ENCODE measurements at regions not wholly inside any gene's neighbourhood (a gene's known extent, or its start where the extent isn't known, plus 50 kb on each side); places are given as distances from the start of the nearest gene placed in this dataset.

GRCh38 chr11:87405843-87406242 lies 368.1 kb downstream of the TMEM135 start:
- H2AFZ ChIP-seq = no peak overlapping the region
- H3F3A ChIP-seq (replicated peaks; ENCODE audit: low read depth) = no peaks in the 10 kb centered on the region
- H4K20me1 ChIP-seq (replicated peaks; ENCODE audit: insufficient read depth) = no peaks in the 10 kb centered on the region
- no peak overlapping the region for H3K4me3 ChIP-seq
- H3K9me3 Mint-ChIP-seq = peaks cover 3% of the 10 kb centered on the region; the same call in 1 of the 3 replicates
- no peaks in the 10 kb centered on the region for H3K36me3 ChIP-seq (ENCODE audit: insufficient read depth)
- H3K4me1 ChIP-seq (ENCODE audit: insufficient read depth) = no peaks in the 10 kb centered on the region
- TF ChIP-seq JUNB (IDR thresholded peaks at IDR 0.05; ENCODE audit: unreplicated experiment) (no peak), REST (IDR thresholded peaks at IDR 0.05; ENCODE audit: unreplicated experiment) (no peak), ZNF114 (CRISPR knock-in tag; IDR thresholded peaks at IDR 0.05) (no peak), ETS1 (IDR thresholded peaks at IDR 0.05) (no peak), ZNF331 (CRISPR knock-in tag; IDR thresholded peaks at IDR 0.05; ENCODE audit: low read depth) (no peak), CREB1 (CRISPR knock-in tag; IDR thresholded peaks at IDR 0.05; ENCODE audit: low read depth) (no peak), EZH2phosphoT487 (IDR thresholded peaks at IDR 0.05; ENCODE audit: unreplicated experiment) (no peak), EZH2 (IDR thresholded peaks at IDR 0.05; ENCODE audit: low read depth, unreplicated experiment) (no peak), POLR2AphosphoS5 (IDR thresholded peaks at IDR 0.05; ENCODE audit: low read depth) (no peak), NANOG (IDR thresholded peaks at IDR 0.05; ENCODE audit: borderline replicate concordance) (no peak), CTCF (conservative IDR thresholded peaks at IDR 0.05; ENCODE audit: low read depth in 2 of 2) (no peak), ZNF462 (CRISPR knock-in tag; IDR thresholded peaks at IDR 0.05) (no peak), STAT1 (IDR thresholded peaks at IDR 0.05; ENCODE audit: unreplicated experiment) (no peak)
- H3K4me3 Mint-ChIP-seq = no peak overlapping the region
- H3K27ac Mint-ChIP-seq = no peak overlapping the region
- no peak overlapping the region for H3K4me2 ChIP-seq
- no peaks in the 10 kb centered on the region for H3K79me2 ChIP-seq (replicated peaks; ENCODE audit: insufficient read depth)
- DNase-seq (ENCODE audit: low spot score) = no peak
- no peaks in the 10 kb centered on the region for H3K4me1 Mint-ChIP-seq
- no peaks in the 10 kb centered on the region for H3K27me3 Mint-ChIP-seq (ENCODE audit: insufficient read depth, low read depth, poor library complexity)
- ATAC-seq = no peak
- H3K36me3 Mint-ChIP-seq (ENCODE audit: low read depth) = no peaks in the 10 kb centered on the region
- no peak overlapping the region for H3K27ac ChIP-seq (ENCODE audit: low read depth)
- H3K9me2 ChIP-seq (ENCODE audit: insufficient read depth) = peaks cover 8% of the 10 kb centered on the region; the same call in 1 of the 2 replicates
- H3K27me3 ChIP-seq (ENCODE audit: insufficient read depth) = no peaks in the 10 kb centered on the region

Measured in GM23338 (cell line).